ENCODE measurements at regions not wholly inside any gene's neighbourhood (a gene's known extent, or its start where the extent isn't known, plus 50 kb on each side); places are given as distances from the start of the nearest gene placed in this dataset.

GRCh38 chr14:71355324-71356201 lies 448.3 kb downstream of the PCNX1 start:
- no peak for TF ChIP-seq REST (IDR thresholded peaks at IDR 0.05; ENCODE audit: insufficient read depth in 1 of 2, low read depth in 2 of 2, low read length in 2 of 2)
- no peak for TF ChIP-seq POLR2AphosphoS5 (IDR thresholded peaks at IDR 0.05; ENCODE audit: low read depth, low read length)
- no peak for TF ChIP-seq SIN3A (IDR thresholded peaks at IDR 0.05; ENCODE audit: borderline replicate concordance, insufficient read depth, low read length)
- no peak for TF ChIP-seq TAF1 (IDR thresholded peaks at IDR 0.05; ENCODE audit: borderline replicate concordance, insufficient read depth, low read length)
- no peak for TF ChIP-seq FOXP2 (optimal IDR thresholded peaks at IDR 0.05; ENCODE audit: borderline replicate concordance, extremely low read depth, extremely low read length, insufficient read depth)
